GM21528 (cell line): ENCODE measurements at regions not wholly inside any gene's neighbourhood (a gene's known extent, or its start where the extent isn't known, plus 50 kb on each side); places are given as distances from the start of the nearest gene placed in this dataset.
"Not testable (repeated sequence)": the region's sequence is repeated elsewhere in the genome, so short reads cannot be mapped to it uniquely, and the experiment has no call there.

Experiments used
- ATAC-seq: cut with Tn5 transposase; IDR thresholded peaks from one replicate; pipeline ENCODE4 v1.9.1; 2021; ENCODE audit warnings: mild to moderate bottlenecking, moderate library complexity; ENCODE audit not compliant: unreplicated experiment, low FRiP score

- no peak for ATAC-seq
These were observed 53.5 kb downstream of the PAGE2 start for GRCh38 chrX:55142206-55142918.

GRCh38 chrX:55142919-55143310, 54.1 kb downstream of the PAGE2 start:
- ATAC-seq, result no peak

GRCh38 chrX:55143621-55144020, 54.8 kb downstream of the PAGE2 start:
- ATAC-seq, result no peak

- no peak for ATAC-seq
These were observed 55.9 kb downstream of the PAGE2 start for GRCh38 chrX:55144697-55145096.

GRCh38 chrX:55149242-55149641, 60.4 kb downstream of the PAGE2 start:
- ATAC-seq, result no peak

GRCh38 chrX:55151199-55151598, 62.4 kb downstream of the PAGE2 start:
- no peak for ATAC-seq

- no peak for ATAC-seq
These were observed 60.6 kb upstream of the PAGE5 start for GRCh38 chrX:55159551-55159950.

- peak; percentile 98 for ATAC-seq
These were observed 59.2 kb upstream of the PAGE5 start for GRCh38 chrX:55160685-55161552.

GRCh38 chrX:55161581-55161980, 58.6 kb upstream of the PAGE5 start:
- ATAC-seq, result peak; percentile 4

GRCh38 chrX:55163171-55163570, 57.0 kb upstream of the PAGE5 start:
- no peak for ATAC-seq

GRCh38 chrX:55165026-55165425, 55.1 kb upstream of the PAGE5 start:
- ATAC-seq, result not testable (repeated sequence)

- no peak for ATAC-seq
These were observed 52.9 kb upstream of the PAGE5 start for GRCh38 chrX:55167124-55167803.

GRCh38 chrX:55167901-55168300, 52.2 kb upstream of the PAGE5 start:
- no peak for ATAC-seq

- ATAC-seq, result no peak
These were observed 50.4 kb upstream of the PAGE5 start for GRCh38 chrX:55169782-55170181.
